IPS-NIHi11 (cell line): ENCODE measurements at regions not wholly inside any gene's neighbourhood (a gene's known extent, or its start where the extent isn't known, plus 50 kb on each side); places are given as distances from the start of the nearest gene placed in this dataset.
"Not testable (repeated sequence)": the region's sequence is repeated elsewhere in the genome, so short reads cannot be mapped to it uniquely, and the experiment has no call there.

Experiments used
- DNase-seq: peaks from one replicate; pipeline ENCODE4 v3.0.0; 2012; ENCODE audit warnings: mixed read lengths, low spot score

DNA sequence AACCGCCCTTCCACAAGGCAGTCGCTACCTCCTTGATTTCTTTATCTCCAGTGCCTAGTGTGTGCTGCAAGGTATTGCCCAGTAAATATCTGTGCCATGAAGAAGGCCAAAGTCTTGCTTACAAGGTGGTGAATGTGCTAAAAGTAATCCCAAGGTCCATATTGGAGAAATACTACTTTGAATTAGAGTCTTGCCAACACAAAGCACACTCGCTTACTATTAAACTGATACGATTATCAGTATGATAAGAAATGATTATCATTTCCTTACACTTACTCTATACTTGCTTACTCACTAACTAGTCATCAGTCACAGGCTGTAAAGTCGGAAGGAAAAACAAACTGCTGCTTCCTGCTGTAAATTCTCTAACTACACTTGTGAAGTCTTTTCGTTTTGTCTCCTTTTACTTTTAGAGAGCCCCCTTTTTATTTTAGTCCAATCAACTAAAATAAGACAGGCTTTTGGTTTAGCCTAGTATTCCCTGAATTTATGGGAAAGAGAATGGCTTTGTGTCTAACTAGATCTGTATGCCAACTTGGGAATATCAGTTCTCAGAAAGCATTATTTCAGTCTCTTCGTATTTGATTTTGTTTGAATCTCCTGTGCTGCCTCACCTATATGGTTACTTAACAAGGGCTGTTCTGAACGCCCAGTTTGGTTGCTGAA lies 107.1 kb upstream of the TSC22D2 start:
- DNase-seq = no peak

DNA sequence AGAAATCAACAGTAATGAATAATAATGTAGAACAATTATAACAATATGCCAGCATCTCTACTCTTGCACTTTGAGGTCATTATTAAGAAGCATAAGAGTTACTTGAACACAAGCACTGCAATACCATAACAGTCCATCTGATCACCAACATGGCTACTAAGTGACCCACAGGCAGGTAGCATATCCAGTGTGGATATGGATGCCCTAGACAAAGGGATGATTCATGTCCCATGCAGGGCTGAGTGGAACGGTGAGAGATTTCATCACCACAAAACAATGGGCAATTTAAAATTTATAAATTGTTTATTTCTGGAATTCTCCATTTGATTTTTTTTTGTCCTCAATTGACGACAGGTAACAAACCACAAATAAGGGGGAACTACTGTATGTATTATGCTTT lies 107.7 kb upstream of the TSC22D2 start:
- no peak for DNase-seq

- DNase-seq = peak; percentile 36
Measured at GRCh38 chr3:150299201-150299600, 108.9 kb upstream of the TSC22D2 start.

DNA sequence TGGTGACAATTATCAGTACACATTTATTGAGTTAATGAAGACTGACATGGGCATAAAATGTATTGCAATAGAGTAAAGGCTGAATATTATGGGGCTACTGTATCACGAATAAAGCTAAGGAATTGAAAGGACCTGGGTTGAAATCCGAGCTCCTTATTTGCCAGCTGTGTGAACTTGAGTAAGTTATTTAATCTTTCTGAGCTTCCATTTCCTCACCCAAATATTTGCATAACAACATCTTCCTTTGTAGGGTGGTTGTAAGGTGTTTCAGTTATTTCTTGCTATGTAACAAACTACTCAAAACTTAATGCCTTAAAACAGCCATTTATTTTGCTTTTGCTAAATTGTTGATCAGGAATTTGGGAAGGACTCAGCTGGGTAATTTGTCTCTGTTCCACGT lies 111.1 kb upstream of the TSC22D2 start:
- no peak for DNase-seq

DNA sequence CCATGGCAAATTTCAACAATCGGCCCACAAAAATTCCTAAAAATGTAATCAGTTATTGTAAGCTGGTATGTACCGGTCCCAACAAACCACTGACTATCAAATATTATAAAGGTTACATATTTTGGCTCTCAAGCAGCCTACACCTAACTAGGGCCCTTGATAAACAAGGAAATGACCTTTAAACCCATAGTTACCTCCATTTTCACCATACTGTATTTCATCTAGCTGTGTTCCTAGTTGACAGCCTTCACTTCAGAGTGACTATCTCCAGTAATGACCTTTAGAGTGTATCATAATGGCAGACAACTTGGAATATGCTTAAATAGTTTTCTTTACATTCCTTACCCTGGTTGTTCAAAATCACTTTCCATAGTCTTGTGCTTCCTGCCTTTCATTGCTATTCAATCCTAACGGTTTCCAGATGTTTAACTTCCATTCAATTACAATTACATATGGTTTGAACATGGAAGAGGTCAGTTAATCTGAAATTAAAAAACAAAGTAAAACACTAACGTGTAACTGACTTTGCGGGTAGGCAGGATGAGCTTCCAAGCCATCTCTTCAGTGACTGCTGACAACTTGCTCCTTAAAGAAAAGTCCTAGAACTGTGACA lies 111.9 kb upstream of the TSC22D2 start:
- no peak for DNase-seq

DNA sequence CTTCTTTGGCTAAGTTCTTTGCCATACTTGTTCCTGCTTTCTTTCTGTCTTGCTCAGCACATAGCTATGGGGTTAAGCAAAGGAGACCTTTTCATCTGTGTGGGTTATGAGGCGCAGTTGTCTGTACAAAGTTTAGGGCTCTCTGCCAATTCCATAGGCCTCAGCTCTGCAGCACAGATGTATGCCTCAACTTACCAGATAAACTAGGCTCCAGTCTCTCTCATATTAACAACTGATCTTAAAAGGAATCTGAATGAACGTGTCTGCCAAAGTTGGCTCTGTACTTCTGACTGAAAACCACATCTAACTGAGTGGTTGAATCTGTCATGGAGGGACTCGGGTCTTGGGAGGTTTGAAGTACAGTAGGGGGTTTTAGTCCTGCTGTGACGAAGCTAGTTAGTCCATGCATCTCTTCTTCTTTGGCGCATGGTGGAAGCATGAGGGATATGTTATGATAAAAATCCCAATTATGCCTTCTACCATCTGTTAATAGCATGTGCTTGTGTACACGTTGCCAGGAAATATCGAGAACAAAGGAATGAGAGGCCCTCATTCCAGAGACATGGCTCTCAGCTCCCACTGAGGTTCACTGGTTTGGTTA lies 114.6 kb upstream of the TSC22D2 start:
- DNase-seq = no peak

DNA sequence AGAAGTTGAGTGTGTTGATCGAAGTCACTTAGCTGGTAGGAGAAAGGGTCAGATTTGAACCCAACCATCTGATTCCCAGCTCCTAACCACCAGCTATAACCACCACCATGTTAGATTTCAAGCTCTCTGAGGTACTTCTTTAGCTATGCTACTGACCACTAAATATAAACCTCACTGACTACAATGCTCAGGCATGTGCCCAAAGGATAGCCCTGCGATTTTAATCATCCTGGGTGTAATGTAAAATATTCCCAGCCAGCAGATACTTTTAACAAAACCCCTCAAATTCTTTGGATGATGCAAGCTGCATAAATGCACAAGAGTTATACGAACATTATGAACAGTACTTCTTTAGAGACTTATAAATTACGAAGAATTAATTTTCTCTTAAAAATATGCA lies 115.2 kb upstream of the TSC22D2 start:
- DNase-seq = no peak

GRCh38 chr3:150291515-150291914 lies 116.6 kb upstream of the TSC22D2 start:
- DNase-seq = no peak

GRCh38 chr3:150286390-150287147 lies 121.5 kb upstream of the TSC22D2 start:
- peak; percentile 68 for DNase-seq

GRCh38 chr3:150285601-150286000 lies 122.5 kb upstream of the TSC22D2 start:
- DNase-seq = no peak

- no peak for DNase-seq
Measured at GRCh38 chr3:150278843-150279381, 129.2 kb upstream of the TSC22D2 start.

GRCh38 chr3:150278195-150278594 lies 129.9 kb upstream of the TSC22D2 start:
- DNase-seq = no peak

DNA sequence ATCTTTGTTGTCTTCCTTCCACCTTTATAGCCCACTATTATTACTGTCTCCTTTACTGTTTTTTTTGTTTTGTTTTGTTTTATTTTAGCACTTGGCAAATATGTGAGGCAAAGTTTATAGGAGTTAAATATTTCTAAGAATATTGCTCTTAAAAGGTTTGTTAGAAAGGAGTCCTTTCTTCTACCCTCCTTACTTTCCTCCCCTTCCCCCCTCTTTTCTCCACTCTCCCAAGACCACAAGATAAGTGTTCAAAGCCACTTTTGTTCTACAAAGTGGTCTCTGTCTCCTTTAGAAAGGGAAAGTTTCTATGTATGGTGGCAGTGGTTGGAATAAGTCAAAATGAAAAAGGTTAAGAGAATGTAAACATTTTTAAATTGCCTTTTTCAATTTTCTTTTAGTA lies 130.7 kb upstream of the TSC22D2 start:
- DNase-seq = no peak

DNA sequence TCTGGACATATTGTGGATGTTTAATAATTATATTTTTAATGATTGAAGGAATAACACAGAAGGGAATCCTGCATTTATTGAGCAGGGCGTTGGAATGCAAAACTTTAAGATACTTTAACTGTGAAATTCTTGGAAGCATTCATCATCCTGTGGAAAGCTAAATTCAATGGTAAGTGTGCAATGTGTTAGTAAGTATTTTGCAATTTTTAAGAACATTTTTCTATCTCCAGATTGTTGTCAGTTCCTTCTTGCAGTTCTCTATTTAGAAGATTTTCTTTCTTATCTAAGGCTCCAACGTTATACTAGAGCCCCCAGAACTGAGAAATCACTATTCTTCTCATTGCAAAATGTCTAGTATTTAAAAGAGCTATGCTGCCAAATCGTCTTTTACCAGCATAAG lies 132.2 kb upstream of the TSC22D2 start:
- no peak for DNase-seq

DNA sequence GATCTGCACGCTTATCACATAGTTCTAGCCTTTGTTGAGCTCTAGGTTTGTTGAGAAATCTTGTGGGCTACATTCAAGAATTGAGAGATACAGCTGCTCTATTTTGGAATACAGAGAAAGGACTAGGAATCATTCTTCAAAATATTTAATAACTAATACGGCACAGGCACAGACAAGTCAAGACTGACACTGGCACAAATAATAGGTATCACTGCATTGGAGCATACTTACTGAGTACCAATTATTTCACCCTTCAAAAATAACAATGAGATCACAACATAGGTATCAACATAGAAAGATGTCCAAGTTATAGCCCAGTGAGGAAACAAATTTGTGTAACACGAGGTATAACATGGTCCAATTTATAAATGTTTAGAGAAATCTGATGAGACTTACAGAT lies 133.7 kb upstream of the TSC22D2 start:
- DNase-seq = no peak

DNA sequence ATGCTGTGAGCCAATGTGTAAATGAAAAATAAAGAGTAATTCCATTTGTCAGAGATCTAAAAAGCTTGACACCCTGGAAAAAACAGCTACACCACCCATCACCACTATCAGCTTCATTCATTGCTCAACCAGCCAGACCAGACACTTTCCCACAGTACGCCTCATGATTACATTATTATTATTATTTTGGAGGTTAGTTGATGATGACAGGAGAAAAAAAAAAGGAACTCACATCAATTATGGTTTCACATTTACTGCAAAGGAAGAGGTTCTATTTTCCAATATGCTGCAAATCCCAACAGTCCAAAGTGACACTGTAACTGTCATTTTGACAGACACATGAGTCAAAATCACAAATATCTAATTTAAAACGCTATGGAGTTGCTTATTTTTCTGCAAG lies 134.7 kb upstream of the TSC22D2 start:
- no peak for DNase-seq

GRCh38 chr3:150271591-150271960 lies 136.5 kb upstream of the TSC22D2 start:
- DNase-seq = no peak

GRCh38 chr3:150270883-150271590 lies 137.1 kb upstream of the TSC22D2 start:
- DNase-seq = no peak

- DNase-seq = not testable (repeated sequence)
Measured at GRCh38 chr3:150270444-150270843, 137.7 kb upstream of the TSC22D2 start.

DNA sequence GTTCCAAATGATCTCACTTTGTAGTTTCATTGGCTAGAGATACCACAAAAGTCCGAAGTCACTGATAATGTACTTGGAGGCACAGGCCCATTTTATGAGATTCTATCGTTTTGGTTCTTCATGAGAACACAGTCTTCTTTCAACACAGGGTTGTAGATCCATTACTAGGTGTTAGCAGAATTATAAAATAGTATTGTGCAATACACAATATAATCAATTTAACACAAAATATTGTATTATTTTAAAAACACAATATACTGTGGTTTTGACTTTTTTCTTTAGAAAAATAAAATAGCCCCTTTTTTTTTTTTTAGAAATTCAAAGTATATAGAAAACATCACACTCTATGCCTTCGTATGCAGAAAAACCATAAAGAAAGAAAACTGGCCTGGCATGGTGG lies 138.6 kb upstream of the TSC22D2 start:
- no peak for DNase-seq

GRCh38 chr3:150268426-150269391 lies 139.4 kb upstream of the TSC22D2 start:
- no peak for DNase-seq
